Fibroblast of skin of left biceps (primary cell): ENCODE measurements at regions not wholly inside any gene's neighbourhood (a gene's known extent, or its start where the extent isn't known, plus 50 kb on each side); places are given as distances from the start of the nearest gene placed in this dataset.

Experiments
- DNase-seq, 2 experiments: peaks; one replicate each; pipeline ENCODE4 v3.0.0-alpha.2; 2013; ENCODE audit warnings: low read depth in 2 of 2

DNA sequence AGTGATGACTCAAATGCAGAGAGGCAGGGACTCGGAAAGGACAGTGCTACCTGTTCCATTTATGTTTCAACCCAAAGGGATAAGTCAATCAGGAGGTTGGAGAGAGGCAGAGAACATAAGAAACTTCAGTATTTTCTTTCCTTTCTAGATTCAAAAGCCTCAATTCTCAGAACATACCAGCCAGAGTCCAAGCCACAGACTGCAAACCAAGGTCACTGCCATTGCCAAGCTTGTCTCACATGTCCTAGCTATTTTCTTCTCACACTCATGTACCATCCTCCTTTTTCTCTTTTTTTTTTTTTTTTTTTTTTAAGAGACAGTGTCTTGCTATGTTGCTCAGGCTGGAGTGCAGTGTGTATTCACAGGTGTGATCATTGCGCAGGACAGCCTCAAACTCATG lies 111.7 kb upstream of the AKIP1 start:
- no peak for DNase-seq

- no peak for DNase-seq
These were observed 110.4 kb upstream of the AKIP1 start for GRCh38 chr11:8800520-8801110.

GRCh38 chr11:8801121-8801520 lies 109.9 kb upstream of the AKIP1 start:
- no peak for DNase-seq

GRCh38 chr11:8802251-8802650 lies 108.7 kb upstream of the AKIP1 start:
- no peak for DNase-seq

- DNase-seq = no peak
These were observed 107.0 kb upstream of the AKIP1 start for GRCh38 chr11:8803973-8804372.

GRCh38 chr11:8805296-8805695 lies 105.7 kb upstream of the AKIP1 start:
- DNase-seq = no peak

GRCh38 chr11:8806974-8807373 lies 104.0 kb upstream of the AKIP1 start:
- DNase-seq = no peak

DNA sequence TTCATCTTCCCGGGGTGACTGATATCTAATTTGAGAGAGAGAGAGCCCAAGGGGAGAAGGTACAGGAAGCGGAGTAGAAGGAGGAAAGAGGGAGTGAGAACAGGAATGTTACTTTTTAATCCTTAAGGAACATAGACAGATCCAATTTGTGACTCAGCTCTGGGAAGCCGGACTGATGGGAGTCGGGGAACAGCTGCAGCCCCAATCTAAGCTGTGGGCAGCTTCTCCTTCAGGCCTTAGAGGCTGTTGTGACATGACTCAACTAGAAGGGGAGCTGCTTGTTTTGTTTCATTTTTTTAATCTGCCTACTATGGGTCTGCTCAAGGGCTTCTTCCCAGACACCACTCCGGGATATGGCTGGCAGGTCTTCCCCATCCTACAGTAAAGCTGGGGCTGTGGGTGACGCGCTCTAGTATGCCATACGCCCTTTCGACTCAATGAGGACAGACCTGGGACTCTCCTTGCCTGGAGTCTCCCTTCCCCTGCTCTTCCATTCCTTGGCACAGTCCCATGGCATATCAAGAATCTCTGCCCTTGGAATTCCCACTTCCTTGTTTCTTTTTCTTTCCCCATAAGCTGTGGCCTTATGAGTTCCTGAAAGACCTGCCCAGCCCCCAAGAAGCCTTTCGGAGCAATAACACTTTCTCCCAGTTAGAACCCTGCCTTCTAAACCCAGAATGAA lies 103.3 kb upstream of the AKIP1 start:
- peak in 1 of 2 experiments; percentile 50 for DNase-seq

DNA sequence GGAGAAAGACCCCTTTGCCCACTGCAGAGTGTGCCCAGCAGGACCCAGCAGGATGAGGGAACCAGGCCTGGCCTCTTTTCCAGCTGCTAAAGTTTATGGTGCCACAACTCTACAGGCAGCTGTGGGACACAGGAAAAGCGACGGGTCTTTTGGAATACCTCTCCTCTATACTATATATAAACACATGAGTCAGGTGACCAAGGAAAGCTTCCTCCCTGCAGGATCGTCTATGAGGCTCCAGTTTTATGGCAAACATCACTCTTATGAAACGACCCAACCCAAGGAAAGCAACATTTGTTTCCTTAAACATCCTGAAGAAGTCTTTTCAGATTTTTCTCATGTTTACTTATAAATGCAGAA lies 102.8 kb upstream of the AKIP1 start:
- no peak for DNase-seq

GRCh38 chr11:8809241-8809938 lies 101.6 kb upstream of the AKIP1 start:
- no peak for DNase-seq

DNA sequence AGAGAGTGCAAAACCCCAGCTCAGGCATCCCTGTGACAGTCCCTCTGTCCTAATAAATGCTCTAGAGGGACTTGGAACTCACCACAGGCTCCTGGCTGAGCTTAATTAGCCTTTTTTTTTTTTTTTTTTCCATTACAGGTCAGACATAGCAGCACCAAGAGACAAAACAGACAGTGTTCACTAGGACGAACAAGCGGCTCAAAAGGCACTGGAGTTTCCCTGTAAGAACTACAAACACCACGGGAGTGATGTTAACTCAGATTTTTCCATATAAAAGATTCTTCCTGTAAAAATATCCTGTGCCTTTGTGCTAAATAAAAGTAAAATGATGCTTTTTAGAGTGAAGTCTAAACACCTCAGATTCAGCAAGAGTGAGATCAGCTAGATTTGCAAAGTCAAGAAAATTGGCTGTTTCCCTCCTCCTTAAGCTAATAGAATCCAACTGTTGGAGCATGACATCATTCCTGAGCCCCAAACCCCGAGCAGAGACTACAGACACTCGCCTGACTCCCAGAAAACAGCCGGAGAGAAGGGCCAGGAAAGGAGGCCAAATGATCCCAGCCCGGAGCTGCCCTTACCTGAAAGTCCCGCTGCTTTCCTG lies 101.0 kb upstream of the AKIP1 start:
- DNase-seq = no peak

DNA sequence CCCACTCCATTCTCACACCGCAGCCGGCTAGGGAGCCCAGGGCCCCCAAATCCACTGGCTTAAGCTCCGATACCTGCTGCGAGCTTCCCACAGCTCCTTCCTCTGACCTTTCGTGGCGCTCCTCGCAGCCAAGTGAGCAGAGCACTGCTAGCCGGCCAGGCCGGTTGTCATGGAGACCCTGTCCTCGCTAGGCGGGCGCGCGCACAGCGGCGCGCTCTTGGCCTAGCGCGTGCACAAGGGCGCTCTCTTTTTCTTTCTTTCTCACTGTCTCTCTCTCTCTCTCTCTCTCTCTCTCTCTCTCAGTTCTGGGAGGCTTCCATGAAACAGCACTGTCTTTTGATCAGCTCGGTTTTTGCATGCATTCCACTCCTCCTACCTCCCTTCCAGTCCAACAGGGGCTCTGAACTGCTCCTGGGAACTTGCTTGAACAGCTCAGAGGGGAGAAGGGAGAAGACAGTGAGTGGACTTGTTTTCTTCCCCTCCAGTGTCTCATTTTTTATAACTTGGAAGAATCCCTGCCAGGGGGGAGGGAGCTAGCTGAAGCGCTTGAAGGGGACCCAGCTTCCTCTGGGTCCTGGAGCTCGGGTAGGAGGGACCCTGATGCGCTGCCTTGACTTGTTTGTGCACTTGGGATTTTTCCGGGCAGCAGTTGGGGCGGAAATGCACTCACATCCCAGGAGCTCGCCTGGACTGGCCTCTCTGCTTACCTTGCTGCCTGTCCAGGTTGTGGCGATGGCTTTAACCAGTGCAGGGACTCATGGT lies 100.3 kb upstream of the AKIP1 start:
- peak; percentile 66 to 70 for DNase-seq

- DNase-seq = no peak
These were observed 99.4 kb upstream of the AKIP1 start for GRCh38 chr11:8811571-8811970.

- DNase-seq = no peak
These were observed 98.6 kb upstream of the AKIP1 start for GRCh38 chr11:8812438-8812837.

DNA sequence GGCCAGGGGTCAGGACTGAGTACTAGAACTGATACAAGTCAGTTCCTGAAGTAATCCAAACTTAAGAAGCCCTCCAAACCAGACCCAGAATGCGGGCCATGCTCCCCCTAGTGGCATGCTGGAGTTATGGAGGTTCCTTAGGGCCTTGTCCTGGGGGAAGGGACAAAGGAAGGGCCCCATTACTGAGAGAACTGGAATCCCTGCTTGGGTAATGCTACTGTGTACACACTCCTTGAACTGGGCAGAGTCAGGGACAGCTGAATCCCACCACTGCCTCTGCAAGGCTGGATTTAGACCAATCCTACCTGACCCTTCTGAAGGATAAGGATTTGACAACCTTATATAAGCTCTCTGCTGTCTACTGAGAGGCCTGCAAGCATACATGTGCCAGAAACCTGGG lies 97.3 kb upstream of the AKIP1 start:
- DNase-seq = peak in 1 of 2 experiments; percentile 73

- DNase-seq = no peak
These were observed 96.6 kb upstream of the AKIP1 start for GRCh38 chr11:8814209-8814922.

- no peak for DNase-seq
These were observed 96.1 kb upstream of the AKIP1 start for GRCh38 chr11:8814923-8815240.

GRCh38 chr11:8818421-8818820 lies 92.6 kb upstream of the AKIP1 start:
- DNase-seq = no peak

GRCh38 chr11:8820401-8820800 lies 90.6 kb upstream of the AKIP1 start:
- DNase-seq = no peak

GRCh38 chr11:8822469-8822868 lies 88.5 kb upstream of the AKIP1 start:
- DNase-seq = no peak

GRCh38 chr11:8823174-8823742 lies 87.7 kb upstream of the AKIP1 start:
- no peak for DNase-seq
